HCT116 (cell line): ENCODE measurements at regions not wholly inside any gene's neighbourhood (a gene's known extent, or its start where the extent isn't known, plus 50 kb on each side); places are given as distances from the start of the nearest gene placed in this dataset.

Experiments
- ATF3 ChIP-seq: IDR thresholded peaks from 2 replicates; pipeline ENCODE4 v1.6.1; 2012
- CTCF ChIP-seq, 3 experiments: fragments of 200-600 bp in 1 of 3; sonication (generic) in 1 of 3; IDR thresholded peaks in 2 of 3; conservative IDR thresholded peaks in 1 of 3; 2 replicates each; pipeline ENCODE4 v1.5.1; 2012 to 2017; ENCODE audit warnings: low read depth in 2 of 3, low read length in 2 of 3, antibody characterized with exemption in 1 of 3, borderline replicate concordance in 1 of 3, control low read depth in 1 of 3, mild to moderate bottlenecking in 1 of 3, mixed read lengths in 1 of 3, mixed run types in 1 of 3, moderate library complexity in 1 of 3; ENCODE audit not compliant: insufficient read depth in 1 of 3
- EZH2 ChIP-seq: fragments of 200-600 bp; sonication (generic); IDR thresholded peaks from 2 replicates; pipeline ENCODE4 v1.6.1; 2017; ENCODE audit warnings: antibody characterized with exemption, mixed run types
- EZH2phosphoT487 ChIP-seq: fragments of 200-600 bp; IDR thresholded peaks from 2 replicates; pipeline ENCODE4 v1.6.1; 2018; ENCODE audit warnings: antibody characterized with exemption, borderline replicate concordance
- POLR2A ChIP-seq: IDR thresholded peaks from 2 replicates; pipeline ENCODE4 v1.7.0; 2011; ENCODE audit warnings: borderline replicate concordance; ENCODE audit not compliant: insufficient read depth, insufficient read length; ENCODE audit errors: extremely low read depth
- POLR2AphosphoS5 ChIP-seq: IDR thresholded peaks from 2 replicates; pipeline ENCODE4 v1.6.1; 2011; ENCODE audit warnings: mild to moderate bottlenecking, low read depth, low read length, moderate library complexity
- RAD21 ChIP-seq: IDR thresholded peaks from 2 replicates; pipeline ENCODE4 v1.6.1; 2012; ENCODE audit warnings: low read depth, mild to moderate bottlenecking
- SRF ChIP-seq: IDR thresholded peaks from 2 replicates; pipeline ENCODE4 v1.6.1; 2012; ENCODE audit warnings: low read depth

DNA sequence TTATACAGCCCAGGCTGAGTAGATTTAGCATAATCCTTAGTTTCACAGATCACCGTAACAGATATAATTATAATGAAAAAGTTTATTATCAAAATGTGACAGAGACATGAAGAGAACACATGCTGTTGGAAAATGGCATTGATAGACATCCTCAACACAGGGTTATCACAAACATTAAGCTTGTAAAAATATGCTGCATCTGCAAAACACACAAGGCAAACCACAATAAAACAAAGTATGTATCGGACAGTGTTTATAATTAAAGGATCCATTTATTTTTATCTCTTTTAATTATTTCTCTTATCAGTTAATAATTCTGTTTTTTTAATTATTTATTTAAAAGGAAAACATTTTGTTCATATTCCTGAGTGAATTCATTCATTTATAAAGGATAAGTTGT lies 829.9 kb upstream of the CDH9 start:
- TF ChIP-seq EZH2 (no peak), RAD21 (no peak), POLR2A (no peak), CTCF (IDR thresholded peaks at IDR 0.05 in 2 of 3, conservative IDR thresholded peaks at IDR 0.05 in 1 of 3; ENCODE audit: borderline replicate concordance in 1 of 3, insufficient read depth in 1 of 3, low read depth in 2 of 3, low read length in 2 of 3) (no peak), ATF3 (no peak), SRF (no peak), POLR2AphosphoS5 (no peak), EZH2phosphoT487 (no peak)
